SK-N-SH (cell line): ENCODE measurements at regions not wholly inside any gene's neighbourhood (a gene's known extent, or its start where the extent isn't known, plus 50 kb on each side); places are given as distances from the start of the nearest gene placed in this dataset.

Source experiments
- CTCF ChIA-PET: fragments of 300-600, 350-600 bp; formaldehyde crosslinking; extraction: SDS; loops from one replicate; lab custom pipeline; 2021; lab: Yijun Ruan, JAX
- POLR2A ChIA-PET: fragments of 350-600 bp; sonication (Branson Sonifier 250); formaldehyde crosslinking; extraction: SDS; loops from one replicate; lab custom pipeline; 2020; ENCODE audit warnings: antibody characterized with exemption, inconsistent platforms; lab: Yijun Ruan, JAX
- DNase-seq: peaks from one replicate; pipeline ENCODE4 v3.0.0; 2012
- H2AFZ ChIP-seq: fragments of 200-600 bp; sonication (generic); 2 replicates; pipeline ENCODE4 v1.8.1; 2016; ENCODE audit warnings: antibody characterized with exemption, mild to moderate bottlenecking, low read depth
- H3F3A ChIP-seq: fragments of 200-600 bp; sonication (generic); replicated peaks from 2 replicates; pipeline ENCODE3; 2016; ENCODE audit warnings: antibody characterized with exemption, mild to moderate bottlenecking; ENCODE audit not compliant: insufficient read depth
- H3K27ac ChIP-seq, 2 experiments: fragments of 200-500 bp in 1 of 2; fragments of 200-600 bp in 1 of 2; sonication (Bioruptor generic) in 1 of 2; sonication (generic), shearing (Covaris generic) in 1 of 2; 2 replicates each; pipeline versions ENCODE4 v1.5.1 to v1.6.1; 2014 to 2016; ENCODE audit warnings: low read depth in 2 of 2, inconsistent platforms in 1 of 2, low read length in 1 of 2, mild to moderate bottlenecking in 1 of 2, mixed read lengths in 1 of 2
- H3K27me3 ChIP-seq: fragments of 200-600 bp; sonication (generic), shearing (Covaris generic); 2 replicates; pipeline ENCODE4 v1.6.1; 2016; ENCODE audit warnings: mixed run types; ENCODE audit not compliant: insufficient read depth
- H3K36me3 ChIP-seq, 2 experiments: fragments of 200-500 bp in 1 of 2; fragments of 200-600 bp in 1 of 2; sonication (Bioruptor generic) in 1 of 2; sonication (generic) in 1 of 2; replicated peaks in 1 of 2; 2 replicates each; pipeline versions ENCODE3 to v1.5.1; 2014 to 2016; ENCODE audit warnings: low read length in 1 of 2, mild to moderate bottlenecking in 1 of 2; ENCODE audit not compliant: insufficient read depth in 2 of 2, control insufficient read depth in 1 of 2
- H3K4me1 ChIP-seq, 2 experiments: fragments of 200-500 bp in 1 of 2; fragments of 200-600 bp in 1 of 2; sonication (Bioruptor generic) in 1 of 2; sonication (generic), shearing (Covaris generic) in 1 of 2; 2 replicates each; pipeline versions ENCODE4 v1.5.1 to v1.6.1; 2014 to 2016; ENCODE audit warnings: low read depth in 1 of 2, low read length in 1 of 2, mixed run types in 1 of 2; ENCODE audit not compliant: insufficient read depth in 2 of 2, control insufficient read depth in 1 of 2
- H3K4me2 ChIP-seq: fragments of 200-600 bp; sonication (generic), shearing (Covaris generic); 2 replicates; pipeline ENCODE4 v1.6.1; 2017; ENCODE audit warnings: mixed run types
- H3K4me3 ChIP-seq, 2 experiments: fragments of 200-500 bp in 1 of 2; fragments of 200-600 bp in 1 of 2; sonication (Bioruptor generic) in 1 of 2; sonication (generic), shearing (Covaris generic) in 1 of 2; 2 replicates each; pipeline versions ENCODE4 v1.5.1 to v1.8.1; 2014 to 2016; ENCODE audit warnings: low read depth in 2 of 2, inconsistent platforms in 1 of 2, low read length in 1 of 2, mild to moderate bottlenecking in 1 of 2, mixed read lengths in 1 of 2, moderate library complexity in 1 of 2
- H3K79me2 ChIP-seq: fragments of 200-600 bp; sonication (generic); 2 replicates; pipeline ENCODE4 v1.8.1; 2017; ENCODE audit warnings: mild to moderate bottlenecking; ENCODE audit not compliant: insufficient read depth
- H3K9ac ChIP-seq: fragments of 200-600 bp; sonication (generic); 2 replicates; pipeline ENCODE4 v1.6.1; 2017; ENCODE audit warnings: mixed run types
- H3K9me2 ChIP-seq: fragments of 200-600 bp; sonication (generic); 2 replicates; pipeline ENCODE4 v1.6.1; 2017; ENCODE audit warnings: mixed run types
- H3K9me3 ChIP-seq: fragments of 200-600 bp; sonication (generic); 2 replicates; pipeline ENCODE4 v1.6.1; 2017; ENCODE audit warnings: mixed run types, mild to moderate bottlenecking, moderate library complexity
- H4K20me1 ChIP-seq: fragments of 200-600 bp; sonication (generic); 2 replicates; pipeline ENCODE4 v1.6.1; 2017; ENCODE audit warnings: mild to moderate bottlenecking, mixed run types; ENCODE audit not compliant: insufficient read depth
- CTCF ChIP-seq: fragments of 200-600 bp; sonication (generic); IDR thresholded peaks from 2 replicates; pipeline ENCODE4 v1.6.1; 2017; ENCODE audit warnings: antibody characterized with exemption, mild to moderate bottlenecking, moderate library complexity
- PBX3 ChIP-seq: IDR thresholded peaks from 2 replicates; pipeline ENCODE4; 2012
- REST ChIP-seq: IDR thresholded peaks from 2 replicates; pipeline ENCODE4 v1.6.1; 2012; ENCODE audit warnings: mild to moderate bottlenecking, low read depth, low read length, moderate library complexity
- RFX5 ChIP-seq: IDR thresholded peaks from 2 replicates; pipeline ENCODE4 v1.6.1; 2012; ENCODE audit warnings: mild to moderate bottlenecking, improper control_type of control experiment, low read length
- TAF1 ChIP-seq: IDR thresholded peaks from 2 replicates; pipeline ENCODE4 v1.6.1; 2012; ENCODE audit warnings: low read depth, mild to moderate bottlenecking, low read length, moderate library complexity, borderline replicate concordance
- TCF12 ChIP-seq: IDR thresholded peaks from 2 replicates; pipeline ENCODE4 v1.4.0; 2012
- TEAD4 ChIP-seq: IDR thresholded peaks from 2 replicates; pipeline ENCODE4 v1.4.0; 2012; ENCODE audit warnings: mild to moderate bottlenecking, borderline replicate concordance; ENCODE audit not compliant: insufficient read depth
- USF2 ChIP-seq: fragments of 150-350 bp; IDR thresholded peaks from 2 replicates; pipeline ENCODE4 v1.6.1; 2017; ENCODE audit warnings: antibody characterized with exemption, low read length, low read depth, borderline replicate concordance
- YY1 ChIP-seq: IDR thresholded peaks from 2 replicates; pipeline ENCODE4 v1.4.0; 2012; ENCODE audit warnings: low read depth, mild to moderate bottlenecking
- WGBS: methylation state at CpG from one replicate; pipeline ENCODE4 v1.1.6; 2017; ENCODE audit warnings: low lambda C conversion rate; 5-methylcytosine and 5-hydroxymethylcytosine counted together

GRCh38 chr4:165806613-165807012, 66.4 kb upstream of the TLL1 start:
- no peak for DNase-seq
- Histone ChIP-seq H3K27ac (no peak overlapping the region), H3K9me2 (no peaks in the 10 kb centered on the region), H3F3A (no peaks in the 10 kb centered on the region), H3K79me2 (no peaks in the 10 kb centered on the region), H3K27me3 (no peaks in the 10 kb centered on the region), H3K9me3 (no peaks in the 10 kb centered on the region), H3K9ac (no peak overlapping the region), H3K4me2 (no peak overlapping the region), H3K36me3 (no peaks in the 10 kb centered on the region), H3K4me3 (no peak overlapping the region), H4K20me1 (no peaks in the 10 kb centered on the region), H3K4me1 (no peaks in the 10 kb centered on the region; a peak in 1 of 4 replicates), H2AFZ (no peak overlapping the region)
- ChIA-PET CTCF (no interaction called here), POLR2A (no interaction called here)
- TF ChIP-seq TEAD4 (no peak), TCF12 (no peak)

GRCh38 chr4:165810726-165811125, 62.3 kb upstream of the TLL1 start:
- H3K9me3 ChIP-seq = no peaks in the 10 kb centered on the region

More at GRCh38 chr4:165810726-165811125, 62.3 kb upstream of the TLL1 start:
- H3K36me3 ChIP-seq = no peaks in the 10 kb centered on the region
- no peak overlapping the region for H2AFZ ChIP-seq
- ChIA-PET POLR2A (no interaction called here), CTCF (no interaction called here)
- no peaks in the 10 kb centered on the region for H3K9me2 ChIP-seq
- no peak overlapping the region for H3K27ac ChIP-seq
- no peaks in the 10 kb centered on the region for H3F3A ChIP-seq
- H3K79me2 ChIP-seq = no peaks in the 10 kb centered on the region
- H3K27me3 ChIP-seq = no peaks in the 10 kb centered on the region
- no peak overlapping the region for H3K4me2 ChIP-seq
- TF ChIP-seq RFX5 (no peak), PBX3 (0 out of 2 replicates have a peak, but pooled peaks have one; percentile 5), YY1 (no peak), CTCF (no peak), TAF1 (no peak), REST (no peak), TEAD4 (no peak), USF2 (no peak)
- no peak overlapping the region for H3K4me3 ChIP-seq
- H3K4me1 ChIP-seq = no peaks in the 10 kb centered on the region; a peak in 1 of 4 replicates
- no peak overlapping the region for H3K9ac ChIP-seq
- DNase-seq = no peak
- H4K20me1 ChIP-seq = no peaks in the 10 kb centered on the region
- 0% methylated on average over 2 of the region's 2 CpGs for WGBS
